HCT116 (cell line): ENCODE measurements at regions not wholly inside any gene's neighbourhood (a gene's known extent, or its start where the extent isn't known, plus 50 kb on each side); places are given as distances from the start of the nearest gene placed in this dataset.

Source experiments
- ATAC-seq: fragments of 200-7000 bp; cut with Tn5 transposase; 2 replicates; pipeline ENCODE4 v1.9.1; 2020; ENCODE audit warnings: mild to moderate bottlenecking, moderate library complexity
- BruUV-seq: library from RNA; stranded (reverse); fragments of 400-500 nt; replicated peaks from 2 replicates; lab custom pipeline; 2021; lab: Mats Ljungman, UMichigan
- CTCF ChIA-PET: fragments of 300-600 bp; sonication (Branson Sonifier 250); formaldehyde crosslinking; loops from one replicate; lab custom pipeline; 2021; ENCODE audit warnings: antibody characterized with exemption; lab: Charles Lee
- POLR2A ChIA-PET: fragments of 300-600, 350-600 bp; sonication (Branson Sonifier 250); formaldehyde crosslinking; loops from one replicate; lab custom pipeline; 2021; ENCODE audit warnings: antibody characterized with exemption; lab: Charles Lee
- RAD21 ChIA-PET, 2 experiments: fragments of 300-600 bp; sonication (Branson Sonifier 250); formaldehyde crosslinking; loops; one replicate each; lab custom pipeline; 2023; ENCODE audit warnings: low total read pairs in 2 of 2; ENCODE audit not compliant: uncharacterized antibody in 2 of 2, unreplicated experiment in 2 of 2, low non-redundant PET in 1 of 2; lab: Charles Lee
- DNase-seq: peaks from one replicate; pipeline ENCODE4 v3.0.0-alpha.2; 2010; ENCODE audit warnings: low read depth, low spot score
- H2AFZ ChIP-seq: fragments of 200-600 bp; shearing (Covaris generic), sonication (generic); 2 replicates; pipeline ENCODE4 v1.6.1; 2017; ENCODE audit warnings: low read depth, mixed run types, mixed read lengths, antibody characterized with exemption, low read length; ENCODE audit not compliant: poor library complexity, severe bottlenecking
- H3K27ac ChIP-seq: 2 replicates; pipeline ENCODE4 v1.5.1; 2012; ENCODE audit warnings: low read depth, low read length
- H3K27me3 ChIP-seq: fragments of 200-600 bp; sonication (generic); 2 replicates; pipeline ENCODE4 v1.6.1; 2016; ENCODE audit warnings: mixed run types, low read length, mixed read lengths; ENCODE audit not compliant: insufficient read depth
- H3K36me3 ChIP-seq, 2 experiments: fragments of 200-500 bp in 1 of 2; fragments of 200-600 bp in 1 of 2; sonication (Bioruptor generic) in 1 of 2; sonication (generic) in 1 of 2; 2 replicates each; pipeline versions ENCODE4 v1.5.1 to v1.6.1; 2014 to 2016; ENCODE audit warnings: low read length in 2 of 2, inconsistent platforms in 1 of 2, mixed read lengths in 1 of 2, mixed run types in 1 of 2; ENCODE audit not compliant: insufficient read depth in 2 of 2, control insufficient read depth in 1 of 2
- H3K4me1 ChIP-seq, 2 experiments: fragments of 200-600 bp in 1 of 2; sonication (generic) in 1 of 2; 2 replicates each; pipeline versions ENCODE4 v1.5.1 to v1.6.1; 2012 to 2017; ENCODE audit warnings: low read length in 2 of 2, inconsistent platforms in 1 of 2, mild to moderate bottlenecking in 1 of 2, mixed read lengths in 1 of 2, mixed run types in 1 of 2, moderate library complexity in 1 of 2; ENCODE audit not compliant: insufficient read depth in 2 of 2, control insufficient read depth in 1 of 2
- H3K4me2 ChIP-seq: fragments of 200-600 bp; sonication (generic); 2 replicates; pipeline ENCODE4 v1.6.1; 2017; ENCODE audit warnings: mixed run types, low read length, mixed read lengths
- H3K4me3 ChIP-seq, 2 experiments: fragments of 200-600 bp in 1 of 2; sonication (generic) in 1 of 2; replicated peaks in 1 of 2; 2 replicates each; pipeline ENCODE4 v1.5.1; 2011 to 2016; ENCODE audit warnings: low read length in 2 of 2, control low read depth in 1 of 2, low read depth in 1 of 2, mild to moderate bottlenecking in 1 of 2, mixed read lengths in 1 of 2, mixed run types in 1 of 2
- H3K79me2 ChIP-seq: fragments of 200-600 bp; sonication (generic); 2 replicates; pipeline ENCODE4 v1.6.1; 2017; ENCODE audit warnings: mild to moderate bottlenecking, mixed run types, low read length, moderate library complexity, mixed read lengths; ENCODE audit not compliant: insufficient read depth
- H3K9ac ChIP-seq: fragments of 200-600 bp; sonication (generic); 2 replicates; pipeline ENCODE4 v1.6.1; 2016; ENCODE audit warnings: low read length, mixed read lengths
- H3K9me2 ChIP-seq: fragments of 200-600 bp; sonication (generic), shearing (Covaris generic); 2 replicates; pipeline ENCODE4 v1.6.1; 2017; ENCODE audit warnings: mixed run types, mild to moderate bottlenecking, moderate library complexity; ENCODE audit not compliant: insufficient read depth
- H3K9me3 ChIP-seq, 2 experiments: fragments of 200-500 bp in 1 of 2; fragments of 200-600 bp in 1 of 2; sonication (Bioruptor generic) in 1 of 2; sonication (generic) in 1 of 2; 2 replicates each; pipeline ENCODE4 v1.6.1; 2014 to 2017; ENCODE audit warnings: low read length in 2 of 2, mixed read lengths in 2 of 2, inconsistent platforms in 1 of 2, low read depth in 1 of 2, mild to moderate bottlenecking in 1 of 2, mixed run types in 1 of 2, moderate library complexity in 1 of 2; ENCODE audit not compliant: control insufficient read depth in 1 of 2, insufficient read depth in 1 of 2
- H4K20me1 ChIP-seq: fragments of 200-600 bp; sonication (generic), shearing (Covaris generic); 2 replicates; pipeline ENCODE4 v1.6.1; 2017; ENCODE audit warnings: mixed run types, mild to moderate bottlenecking, moderate library complexity; ENCODE audit not compliant: insufficient read depth
- ELF1 ChIP-seq: IDR thresholded peaks from 2 replicates; pipeline ENCODE4 v1.6.1; 2012; ENCODE audit warnings: low read depth, borderline replicate concordance
- EZH2 ChIP-seq: fragments of 200-600 bp; sonication (generic); IDR thresholded peaks from 2 replicates; pipeline ENCODE4 v1.6.1; 2017; ENCODE audit warnings: antibody characterized with exemption, mixed run types
- EZH2phosphoT487 ChIP-seq: fragments of 200-600 bp; IDR thresholded peaks from 2 replicates; pipeline ENCODE4 v1.6.1; 2018; ENCODE audit warnings: antibody characterized with exemption, borderline replicate concordance
- POLR2A ChIP-seq: IDR thresholded peaks from 2 replicates; pipeline ENCODE4 v1.7.0; 2011; ENCODE audit warnings: borderline replicate concordance; ENCODE audit not compliant: insufficient read depth, insufficient read length; ENCODE audit errors: extremely low read depth
- SIN3A ChIP-seq: IDR thresholded peaks from 2 replicates; pipeline ENCODE4 v1.6.1; 2012; ENCODE audit warnings: low read depth
- SRF ChIP-seq: IDR thresholded peaks from 2 replicates; pipeline ENCODE4 v1.6.1; 2012; ENCODE audit warnings: low read depth
- ZNF274 ChIP-seq: fragments of 200-500 bp; sonication (Bioruptor generic); IDR thresholded peaks from 2 replicates; pipeline ENCODE4 v1.6.1; 2014; ENCODE audit warnings: mild to moderate bottlenecking, low read depth, low read length, inconsistent platforms
- intact Hi-C: fragments of 100-400 bp; cut with micrococcal nuclease; formaldehyde crosslinking; loops from 2 replicates; pipeline ENCODE4 v1.10.0; 2022
- TF ChIP-seq, protein P1 (sequence below): IDR thresholded peaks from 2 replicates; pipeline ENCODE4 v1.6.1; 2012; ENCODE audit warnings: low read depth
- TF ChIP-seq, protein P2 (sequence below), 3 experiments: fragments of 200-600 bp in 1 of 3; sonication (generic) in 1 of 3; IDR thresholded peaks in 2 of 3; conservative IDR thresholded peaks in 1 of 3; 2 replicates each; pipeline ENCODE4 v1.5.1; 2012 to 2017; ENCODE audit warnings: low read depth in 2 of 3, low read length in 2 of 3, antibody characterized with exemption in 1 of 3, borderline replicate concordance in 1 of 3, control low read depth in 1 of 3, mild to moderate bottlenecking in 1 of 3, mixed read lengths in 1 of 3, mixed run types in 1 of 3, moderate library complexity in 1 of 3; ENCODE audit not compliant: insufficient read depth in 1 of 3

DNA sequence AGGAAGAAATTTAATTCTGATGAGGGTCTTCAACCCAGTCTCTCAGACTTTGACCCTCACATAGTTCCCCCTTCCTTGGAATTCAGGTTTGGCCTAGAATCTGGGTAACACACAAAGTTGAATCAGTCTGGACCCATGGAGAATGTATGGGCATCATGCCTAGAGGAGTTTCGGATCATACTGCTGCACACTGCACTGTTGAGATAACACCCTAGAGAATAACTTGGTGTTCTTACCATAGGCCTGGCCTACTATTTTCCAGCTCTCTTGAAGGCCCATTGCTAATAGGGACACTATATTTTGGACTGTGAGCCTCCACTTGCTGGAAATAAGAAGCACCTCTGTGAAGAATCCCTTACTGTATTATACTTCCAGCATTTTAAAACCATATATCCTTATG lies 413.5 kb downstream of the PLK2 start:
- RAD21 ChIA-PET, result no interaction called here
- no peak overlapping the region for H2AFZ ChIP-seq
- TF ChIP-seq, protein P1, sequence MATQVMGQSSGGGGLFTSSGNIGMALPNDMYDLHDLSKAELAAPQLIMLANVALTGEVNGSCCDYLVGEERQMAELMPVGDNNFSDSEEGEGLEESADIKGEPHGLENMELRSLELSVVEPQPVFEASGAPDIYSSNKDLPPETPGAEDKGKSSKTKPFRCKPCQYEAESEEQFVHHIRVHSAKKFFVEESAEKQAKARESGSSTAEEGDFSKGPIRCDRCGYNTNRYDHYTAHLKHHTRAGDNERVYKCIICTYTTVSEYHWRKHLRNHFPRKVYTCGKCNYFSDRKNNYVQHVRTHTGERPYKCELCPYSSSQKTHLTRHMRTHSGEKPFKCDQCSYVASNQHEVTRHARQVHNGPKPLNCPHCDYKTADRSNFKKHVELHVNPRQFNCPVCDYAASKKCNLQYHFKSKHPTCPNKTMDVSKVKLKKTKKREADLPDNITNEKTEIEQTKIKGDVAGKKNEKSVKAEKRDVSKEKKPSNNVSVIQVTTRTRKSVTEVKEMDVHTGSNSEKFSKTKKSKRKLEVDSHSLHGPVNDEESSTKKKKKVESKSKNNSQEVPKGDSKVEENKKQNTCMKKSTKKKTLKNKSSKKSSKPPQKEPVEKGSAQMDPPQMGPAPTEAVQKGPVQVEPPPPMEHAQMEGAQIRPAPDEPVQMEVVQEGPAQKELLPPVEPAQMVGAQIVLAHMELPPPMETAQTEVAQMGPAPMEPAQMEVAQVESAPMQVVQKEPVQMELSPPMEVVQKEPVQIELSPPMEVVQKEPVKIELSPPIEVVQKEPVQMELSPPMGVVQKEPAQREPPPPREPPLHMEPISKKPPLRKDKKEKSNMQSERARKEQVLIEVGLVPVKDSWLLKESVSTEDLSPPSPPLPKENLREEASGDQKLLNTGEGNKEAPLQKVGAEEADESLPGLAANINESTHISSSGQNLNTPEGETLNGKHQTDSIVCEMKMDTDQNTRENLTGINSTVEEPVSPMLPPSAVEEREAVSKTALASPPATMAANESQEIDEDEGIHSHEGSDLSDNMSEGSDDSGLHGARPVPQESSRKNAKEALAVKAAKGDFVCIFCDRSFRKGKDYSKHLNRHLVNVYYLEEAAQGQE, result no peak
- TF ChIP-seq EZH2phosphoT487, result no peak
- TF ChIP-seq ZNF274, result no peak
- ATAC-seq (no peak), DNase-seq (no peak)
- no TSS peak for BruUV-seq
- no peaks in the 10 kb centered on the region for H3K36me3 ChIP-seq
- no peaks in the 10 kb centered on the region for H4K20me1 ChIP-seq
- no peak overlapping the region for H3K4me3 ChIP-seq
- H3K27me3 ChIP-seq, result no peaks in the 10 kb centered on the region
- H3K9me3 ChIP-seq, result no peaks in the 10 kb centered on the region
- H3K9ac ChIP-seq, result no peak overlapping the region
- intact Hi-C loops, result no loop called here
- no peak overlapping the region for H3K4me2 ChIP-seq
- H3K9me2 ChIP-seq, result no peaks in the 10 kb centered on the region
- CTCF ChIA-PET, result no interaction called here
- H3K27ac ChIP-seq, result no peak overlapping the region
- no peaks in the 10 kb centered on the region for H3K79me2 ChIP-seq
- POLR2A ChIA-PET, result no interaction called here
- peaks cover 2 to 6% of the 10 kb centered on the region in 2 experiments; a peak in 1 of 4 replicates for H3K4me1 ChIP-seq

DNA sequence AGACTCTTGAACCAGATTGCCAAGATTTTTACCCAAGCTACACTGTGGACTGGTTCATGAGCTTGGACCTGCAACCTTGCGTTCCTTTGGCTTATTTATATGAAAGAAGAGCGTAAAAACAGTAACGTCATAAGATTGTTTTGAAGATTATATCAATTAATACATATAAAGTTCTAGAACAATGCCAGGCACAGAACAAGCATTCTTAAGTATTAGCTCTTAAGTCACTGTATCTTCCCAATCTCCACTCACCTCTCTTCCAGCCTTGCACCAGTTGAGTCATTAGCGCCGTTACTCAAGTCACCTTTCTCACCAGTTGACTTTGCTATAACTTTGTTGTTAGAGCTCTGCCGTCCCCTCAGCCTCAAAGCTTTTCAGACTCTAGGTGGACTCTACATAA lies 415.7 kb downstream of the PLK2 start:
- no peak for ATAC-seq
- BruUV-seq, result no TSS peak
- Histone ChIP-seq H3K27ac (no peak overlapping the region), H3K79me2 (no peaks in the 10 kb centered on the region), H3K9ac (no peak overlapping the region), H3K36me3 (no peaks in the 10 kb centered on the region), H3K9me2 (no peaks in the 10 kb centered on the region), H4K20me1 (no peaks in the 10 kb centered on the region), H3K27me3 (no peaks in the 10 kb centered on the region), H3K9me3 (no peaks in the 10 kb centered on the region), H2AFZ (no peak overlapping the region), H3K4me3 (no peak overlapping the region), H3K4me1 (peaks cover 2 to 6% of the 10 kb centered on the region in 2 experiments; a peak in 1 of 4 replicates), H3K4me2 (no peak overlapping the region)
- ChIA-PET POLR2A (no interaction called here), RAD21 (interaction anchor here in 1 of 2 experiments (0.6 kb wide), 1 partner anchor 369 kb away, joined by 3 read pairs; no protein-coding TSS in a partner anchor), CTCF (no interaction called here)
- no peak for TF ChIP-seq SRF
- TF ChIP-seq, protein P2, sequence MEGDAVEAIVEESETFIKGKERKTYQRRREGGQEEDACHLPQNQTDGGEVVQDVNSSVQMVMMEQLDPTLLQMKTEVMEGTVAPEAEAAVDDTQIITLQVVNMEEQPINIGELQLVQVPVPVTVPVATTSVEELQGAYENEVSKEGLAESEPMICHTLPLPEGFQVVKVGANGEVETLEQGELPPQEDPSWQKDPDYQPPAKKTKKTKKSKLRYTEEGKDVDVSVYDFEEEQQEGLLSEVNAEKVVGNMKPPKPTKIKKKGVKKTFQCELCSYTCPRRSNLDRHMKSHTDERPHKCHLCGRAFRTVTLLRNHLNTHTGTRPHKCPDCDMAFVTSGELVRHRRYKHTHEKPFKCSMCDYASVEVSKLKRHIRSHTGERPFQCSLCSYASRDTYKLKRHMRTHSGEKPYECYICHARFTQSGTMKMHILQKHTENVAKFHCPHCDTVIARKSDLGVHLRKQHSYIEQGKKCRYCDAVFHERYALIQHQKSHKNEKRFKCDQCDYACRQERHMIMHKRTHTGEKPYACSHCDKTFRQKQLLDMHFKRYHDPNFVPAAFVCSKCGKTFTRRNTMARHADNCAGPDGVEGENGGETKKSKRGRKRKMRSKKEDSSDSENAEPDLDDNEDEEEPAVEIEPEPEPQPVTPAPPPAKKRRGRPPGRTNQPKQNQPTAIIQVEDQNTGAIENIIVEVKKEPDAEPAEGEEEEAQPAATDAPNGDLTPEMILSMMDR (IDR thresholded peaks at IDR 0.05 in 2 of 3, conservative IDR thresholded peaks at IDR 0.05 in 1 of 3; ENCODE audit: borderline replicate concordance in 1 of 3, insufficient read depth in 1 of 3, low read depth in 2 of 3, low read length in 2 of 3), result no peak
- no peak for TF ChIP-seq ELF1
- TF ChIP-seq SIN3A, result no peak
- TF ChIP-seq EZH2, result no peak
- no peak for TF ChIP-seq POLR2A
- intact Hi-C loops, result no loop called here
- no peak for DNase-seq
